HCT116 (cell line): ENCODE measurements at regions not wholly inside any gene's neighbourhood (a gene's known extent, or its start where the extent isn't known, plus 50 kb on each side); places are given as distances from the start of the nearest gene placed in this dataset.

Source experiments
- ATAC-seq: fragments of 200-7000 bp; cut with Tn5 transposase; 2 replicates; pipeline ENCODE4 v1.9.1; 2020; ENCODE audit warnings: mild to moderate bottlenecking, moderate library complexity
- BruUV-seq: library from RNA; stranded (reverse); fragments of 400-500 nt; replicated peaks from 2 replicates; lab custom pipeline; 2021; lab: Mats Ljungman, UMichigan
- CTCF ChIA-PET: fragments of 300-600 bp; sonication (Branson Sonifier 250); formaldehyde crosslinking; loops from one replicate; lab custom pipeline; 2021; ENCODE audit warnings: antibody characterized with exemption; lab: Charles Lee
- POLR2A ChIA-PET: fragments of 300-600, 350-600 bp; sonication (Branson Sonifier 250); formaldehyde crosslinking; loops from one replicate; lab custom pipeline; 2021; ENCODE audit warnings: antibody characterized with exemption; lab: Charles Lee
- RAD21 ChIA-PET, 2 experiments: fragments of 300-600 bp; sonication (Branson Sonifier 250); formaldehyde crosslinking; loops; one replicate each; lab custom pipeline; 2023; ENCODE audit warnings: low total read pairs in 2 of 2; ENCODE audit not compliant: uncharacterized antibody in 2 of 2, unreplicated experiment in 2 of 2, low non-redundant PET in 1 of 2; lab: Charles Lee
- DNase-seq: peaks from one replicate; pipeline ENCODE4 v3.0.0-alpha.2; 2010; ENCODE audit warnings: low read depth, low spot score
- H2AFZ ChIP-seq: fragments of 200-600 bp; shearing (Covaris generic), sonication (generic); 2 replicates; pipeline ENCODE4 v1.6.1; 2017; ENCODE audit warnings: low read depth, mixed run types, mixed read lengths, antibody characterized with exemption, low read length; ENCODE audit not compliant: poor library complexity, severe bottlenecking
- H3K27ac ChIP-seq: 2 replicates; pipeline ENCODE4 v1.5.1; 2012; ENCODE audit warnings: low read depth, low read length
- H3K27me3 ChIP-seq: fragments of 200-600 bp; sonication (generic); 2 replicates; pipeline ENCODE4 v1.6.1; 2016; ENCODE audit warnings: mixed run types, low read length, mixed read lengths; ENCODE audit not compliant: insufficient read depth
- H3K36me3 ChIP-seq, 2 experiments: fragments of 200-500 bp in 1 of 2; fragments of 200-600 bp in 1 of 2; sonication (Bioruptor generic) in 1 of 2; sonication (generic) in 1 of 2; 2 replicates each; pipeline versions ENCODE4 v1.5.1 to v1.6.1; 2014 to 2016; ENCODE audit warnings: low read length in 2 of 2, inconsistent platforms in 1 of 2, mixed read lengths in 1 of 2, mixed run types in 1 of 2; ENCODE audit not compliant: insufficient read depth in 2 of 2, control insufficient read depth in 1 of 2
- H3K4me1 ChIP-seq, 2 experiments: fragments of 200-600 bp in 1 of 2; sonication (generic) in 1 of 2; 2 replicates each; pipeline versions ENCODE4 v1.5.1 to v1.6.1; 2012 to 2017; ENCODE audit warnings: low read length in 2 of 2, inconsistent platforms in 1 of 2, mild to moderate bottlenecking in 1 of 2, mixed read lengths in 1 of 2, mixed run types in 1 of 2, moderate library complexity in 1 of 2; ENCODE audit not compliant: insufficient read depth in 2 of 2, control insufficient read depth in 1 of 2
- H3K4me2 ChIP-seq: fragments of 200-600 bp; sonication (generic); 2 replicates; pipeline ENCODE4 v1.6.1; 2017; ENCODE audit warnings: mixed run types, low read length, mixed read lengths
- H3K4me3 ChIP-seq, 2 experiments: fragments of 200-600 bp in 1 of 2; sonication (generic) in 1 of 2; replicated peaks in 1 of 2; 2 replicates each; pipeline ENCODE4 v1.5.1; 2011 to 2016; ENCODE audit warnings: low read length in 2 of 2, control low read depth in 1 of 2, low read depth in 1 of 2, mild to moderate bottlenecking in 1 of 2, mixed read lengths in 1 of 2, mixed run types in 1 of 2
- H3K79me2 ChIP-seq: fragments of 200-600 bp; sonication (generic); 2 replicates; pipeline ENCODE4 v1.6.1; 2017; ENCODE audit warnings: mild to moderate bottlenecking, mixed run types, low read length, moderate library complexity, mixed read lengths; ENCODE audit not compliant: insufficient read depth
- H3K9ac ChIP-seq: fragments of 200-600 bp; sonication (generic); 2 replicates; pipeline ENCODE4 v1.6.1; 2016; ENCODE audit warnings: low read length, mixed read lengths
- H3K9me2 ChIP-seq: fragments of 200-600 bp; sonication (generic), shearing (Covaris generic); 2 replicates; pipeline ENCODE4 v1.6.1; 2017; ENCODE audit warnings: mixed run types, mild to moderate bottlenecking, moderate library complexity; ENCODE audit not compliant: insufficient read depth
- H3K9me3 ChIP-seq, 2 experiments: fragments of 200-500 bp in 1 of 2; fragments of 200-600 bp in 1 of 2; sonication (Bioruptor generic) in 1 of 2; sonication (generic) in 1 of 2; 2 replicates each; pipeline ENCODE4 v1.6.1; 2014 to 2017; ENCODE audit warnings: low read length in 2 of 2, mixed read lengths in 2 of 2, inconsistent platforms in 1 of 2, low read depth in 1 of 2, mild to moderate bottlenecking in 1 of 2, mixed run types in 1 of 2, moderate library complexity in 1 of 2; ENCODE audit not compliant: control insufficient read depth in 1 of 2, insufficient read depth in 1 of 2
- H4K20me1 ChIP-seq: fragments of 200-600 bp; sonication (generic), shearing (Covaris generic); 2 replicates; pipeline ENCODE4 v1.6.1; 2017; ENCODE audit warnings: mixed run types, mild to moderate bottlenecking, moderate library complexity; ENCODE audit not compliant: insufficient read depth
- ATF3 ChIP-seq: IDR thresholded peaks from 2 replicates; pipeline ENCODE4 v1.6.1; 2012
- CEBPB ChIP-seq: IDR thresholded peaks from 2 replicates; pipeline ENCODE4 v1.6.1; 2012; ENCODE audit warnings: low read depth
- EZH2 ChIP-seq: fragments of 200-600 bp; sonication (generic); IDR thresholded peaks from 2 replicates; pipeline ENCODE4 v1.6.1; 2017; ENCODE audit warnings: antibody characterized with exemption, mixed run types
- EZH2phosphoT487 ChIP-seq: fragments of 200-600 bp; IDR thresholded peaks from 2 replicates; pipeline ENCODE4 v1.6.1; 2018; ENCODE audit warnings: antibody characterized with exemption, borderline replicate concordance
- SIN3A ChIP-seq: IDR thresholded peaks from 2 replicates; pipeline ENCODE4 v1.6.1; 2012; ENCODE audit warnings: low read depth
- SP1 ChIP-seq: IDR thresholded peaks from 2 replicates; pipeline ENCODE4 v1.6.1; 2012; ENCODE audit warnings: low read depth
- SRF ChIP-seq: IDR thresholded peaks from 2 replicates; pipeline ENCODE4 v1.6.1; 2012; ENCODE audit warnings: low read depth
- intact Hi-C: fragments of 100-400 bp; cut with micrococcal nuclease; formaldehyde crosslinking; loops from 2 replicates; pipeline ENCODE4 v1.10.0; 2022

- H2AFZ ChIP-seq = no peak overlapping the region
- BruUV-seq = no TSS peak
- ChIA-PET RAD21 (no interaction called here), POLR2A (no interaction called here), CTCF (no interaction called here)
- no peak for DNase-seq
- H3K9me2 ChIP-seq = no peaks in the 10 kb centered on the region
- H4K20me1 ChIP-seq = no peaks in the 10 kb centered on the region
- TF ChIP-seq CEBPB (no peak), SP1 (no peak), EZH2 (no peak)
- no peaks in the 10 kb centered on the region for H3K4me1 ChIP-seq
- H3K27ac ChIP-seq = no peak overlapping the region
- no peaks in the 10 kb centered on the region for H3K36me3 ChIP-seq
- no peaks in the 10 kb centered on the region for H3K79me2 ChIP-seq
- no peak overlapping the region for H3K4me3 ChIP-seq
- H3K27me3 ChIP-seq = no peaks in the 10 kb centered on the region
- peaks cover 3 to 26% of the 10 kb centered on the region in 2 experiments; a peak in 2 of 4 replicates for H3K9me3 ChIP-seq
- ATAC-seq = no peak
- H3K9ac ChIP-seq = no peak overlapping the region
- intact Hi-C loops = no loop called here
- no peak overlapping the region for H3K4me2 ChIP-seq
Measured at GRCh38 chr18:65282096-65282495, 468.7 kb upstream of the CDH7 start.

GRCh38 chr18:65279668-65280305 is 471.0 kb upstream of the CDH7 start:
- ATAC-seq = no peak
- H3K4me2 ChIP-seq = no peak overlapping the region
- CTCF ChIA-PET = no interaction called here

More at GRCh38 chr18:65279668-65280305, 471.0 kb upstream of the CDH7 start:
- no peak for DNase-seq
- ChIA-PET POLR2A (no interaction called here), RAD21 (no interaction called here)
- H3K27me3 ChIP-seq = no peaks in the 10 kb centered on the region
- H3K4me3 ChIP-seq = no peak overlapping the region
- no peak for TF ChIP-seq EZH2phosphoT487
- no peak for TF ChIP-seq SRF
- no peak for TF ChIP-seq SIN3A
- no peak for TF ChIP-seq ATF3
- no TSS peak for BruUV-seq
- H3K9ac ChIP-seq = no peak overlapping the region
- H4K20me1 ChIP-seq = no peaks in the 10 kb centered on the region
- intact Hi-C loops = no loop called here
- H3K4me1 ChIP-seq = no peaks in the 10 kb centered on the region
- H3K9me3 ChIP-seq = peaks cover 2 to 25% of the 10 kb centered on the region in 2 experiments; a peak in 2 of 4 replicates
- H3K9me2 ChIP-seq = no peaks in the 10 kb centered on the region
- H3K79me2 ChIP-seq = no peaks in the 10 kb centered on the region
- H3K27ac ChIP-seq = no peak overlapping the region
- H3K36me3 ChIP-seq = no peaks in the 10 kb centered on the region
- H2AFZ ChIP-seq = no peak overlapping the region
